GM19023 (cell line): ENCODE measurements at regions not wholly inside any gene's neighbourhood (a gene's known extent, or its start where the extent isn't known, plus 50 kb on each side); places are given as distances from the start of the nearest gene placed in this dataset.
"Not testable (repeated sequence)": the region's sequence is repeated elsewhere in the genome, so short reads cannot be mapped to it uniquely, and the experiment has no call there.

ENCODE experiments used
- ATAC-seq: cut with Tn5 transposase; IDR thresholded peaks from one replicate; pipeline ENCODE4 v1.9.1; 2021; ENCODE audit warnings: mild to moderate bottlenecking, moderate library complexity; ENCODE audit not compliant: unreplicated experiment

- no peak for ATAC-seq
Measured at GRCh38 chr2:22020091-22020742, 896.4 kb downstream of the TDRD15 start.

DNA sequence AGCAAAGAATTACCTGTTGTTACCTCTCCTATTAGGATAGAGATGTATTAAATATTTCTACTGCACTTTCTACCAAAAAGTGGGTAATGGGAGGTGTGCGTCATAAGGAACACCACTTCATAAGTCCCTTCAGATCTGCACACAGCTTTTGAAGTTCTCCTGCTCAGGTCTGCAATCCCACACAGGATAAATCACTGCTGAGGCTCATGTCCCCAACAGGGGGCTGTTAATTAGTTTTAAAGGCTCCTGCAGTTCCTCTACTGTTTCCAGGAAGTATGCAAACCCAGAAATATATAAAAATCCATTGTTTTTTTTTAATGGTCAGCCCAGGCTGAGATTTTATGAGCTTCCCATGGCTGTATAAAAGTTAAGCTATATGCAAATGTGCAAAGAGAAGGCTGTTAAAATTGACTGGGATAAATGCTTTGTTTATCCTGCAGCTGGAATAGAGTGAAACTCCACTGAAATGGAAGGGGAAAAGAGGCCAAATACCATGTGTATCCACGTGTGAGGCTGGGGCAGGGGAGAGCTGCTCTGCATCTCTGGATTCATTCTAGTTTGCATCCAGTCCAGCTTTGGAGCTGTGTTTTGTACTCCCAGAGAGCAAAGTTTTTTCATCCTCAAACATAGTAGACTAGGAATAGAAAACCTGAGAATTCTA is 903.7 kb downstream of the TDRD15 start:
- no peak for ATAC-seq

GRCh38 chr2:22035361-22035830 is 911.6 kb downstream of the TDRD15 start:
- ATAC-seq: no peak

DNA sequence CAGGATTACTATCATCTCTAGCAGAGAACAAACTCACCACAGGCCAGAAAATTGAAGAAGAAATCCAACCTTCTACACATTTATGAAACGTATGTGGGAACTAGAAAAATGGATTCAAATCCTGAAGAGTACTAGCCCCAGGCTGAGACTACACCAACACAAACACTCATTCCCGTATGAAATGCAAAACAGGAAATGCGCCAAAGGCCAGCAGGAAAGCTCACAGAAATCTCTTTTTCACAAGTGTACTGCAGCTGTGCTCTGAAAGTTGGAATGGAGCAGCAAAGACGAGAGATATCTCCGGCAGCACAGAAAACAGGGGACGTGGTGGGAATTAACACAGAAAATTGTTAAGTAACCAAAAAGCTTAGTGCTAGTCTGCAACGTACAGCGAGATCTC is 913.5 kb downstream of the TDRD15 start:
- ATAC-seq: no peak

DNA sequence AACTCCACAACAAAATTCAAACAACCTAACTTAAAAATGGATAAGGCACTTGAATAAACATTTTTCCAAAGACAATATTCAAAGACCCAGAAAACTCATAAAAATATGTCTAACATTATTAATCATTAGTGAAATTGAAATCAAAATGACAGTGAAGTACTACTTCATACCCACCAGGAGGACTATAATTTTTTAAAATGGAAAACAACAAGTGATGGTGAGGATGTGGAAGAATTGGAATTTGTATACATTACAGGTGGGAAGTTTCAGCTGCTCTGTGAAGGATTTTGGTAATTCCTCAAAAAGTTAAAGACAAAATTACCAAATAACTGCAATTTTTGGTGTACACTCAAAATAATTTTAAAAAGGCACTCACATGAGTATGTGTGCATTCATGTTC is 920.0 kb downstream of the TDRD15 start:
- ATAC-seq: no peak

GRCh38 chr2:22055784-22056620 is 932.2 kb downstream of the TDRD15 start:
- no peak for ATAC-seq

- ATAC-seq: no peak
Measured at GRCh38 chr2:22056621-22057132, 932.9 kb downstream of the TDRD15 start.

- ATAC-seq: no peak
Measured at GRCh38 chr2:22062679-22063078, 938.9 kb downstream of the TDRD15 start.

DNA sequence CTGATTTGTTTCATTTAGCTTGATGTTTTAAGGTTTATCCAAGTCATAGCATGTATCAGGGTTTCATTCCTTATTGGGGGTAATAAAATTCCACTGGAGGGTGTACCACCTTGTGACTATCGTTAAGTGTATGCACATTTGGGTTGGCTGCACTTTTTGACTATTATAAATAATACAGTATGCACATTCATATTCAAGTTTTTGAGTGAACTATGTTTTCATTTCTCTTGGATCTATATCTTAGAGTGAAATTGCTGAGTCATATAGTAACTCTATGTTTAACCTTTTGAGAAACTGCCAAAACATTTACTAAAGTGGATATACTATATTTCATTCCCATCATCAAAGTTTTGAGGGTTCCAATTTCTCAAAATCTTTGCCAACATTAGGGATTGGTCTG is 952.7 kb downstream of the TDRD15 start:
- no peak for ATAC-seq

- ATAC-seq: no peak
Measured at GRCh38 chr2:22078701-22079100, 954.9 kb downstream of the TDRD15 start.

- ATAC-seq: no peak
Measured at GRCh38 chr2:22079583-22079982, 955.8 kb downstream of the TDRD15 start.

DNA sequence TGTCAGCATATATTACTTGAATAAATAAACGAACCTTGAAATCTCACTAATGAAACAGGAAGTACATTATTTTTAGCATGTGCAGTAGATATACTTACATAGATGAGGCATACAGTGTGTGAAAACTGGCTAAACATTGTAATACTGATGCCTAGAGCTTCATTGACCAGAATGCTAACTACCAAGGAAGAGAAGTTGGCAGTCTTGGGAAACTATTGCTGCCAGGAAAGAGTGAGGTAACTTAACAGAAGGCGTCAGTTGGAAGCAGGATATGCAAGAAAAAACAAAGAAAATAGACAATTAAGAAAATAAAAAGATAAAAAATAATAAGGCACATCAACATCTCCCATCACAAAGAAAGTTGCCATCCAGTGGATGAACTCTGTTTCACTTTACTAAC is 963.0 kb downstream of the TDRD15 start:
- no peak for ATAC-seq

GRCh38 chr2:22103617-22104016 is 979.8 kb downstream of the TDRD15 start:
- ATAC-seq: not testable (repeated sequence)

- ATAC-seq: no peak
Measured at GRCh38 chr2:22110244-22110651, 986.5 kb downstream of the TDRD15 start.

- ATAC-seq: no peak
Measured at GRCh38 chr2:22124003-22124402, 1000.2 kb downstream of the TDRD15 start.

DNA sequence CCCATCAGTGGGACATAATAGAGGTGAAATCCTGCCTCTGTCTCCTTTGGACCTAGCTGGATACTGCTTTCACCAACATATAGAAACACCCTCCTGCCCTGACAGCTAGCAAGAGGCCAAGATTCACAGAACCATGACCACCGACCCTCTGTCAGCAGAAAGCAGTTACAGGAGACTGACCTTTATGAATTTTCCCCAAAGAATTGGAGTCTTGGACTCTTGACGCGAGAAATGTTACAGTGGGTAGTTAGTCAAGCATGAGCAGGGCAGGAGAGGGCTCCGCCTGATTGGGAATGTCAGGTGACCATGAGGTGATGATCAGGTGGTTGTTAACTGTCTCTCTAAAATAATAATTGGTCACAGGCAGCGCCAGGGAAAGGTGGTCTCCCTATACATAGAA is 1002.3 kb downstream of the TDRD15 start:
- no peak for ATAC-seq

- no peak for ATAC-seq
Measured at GRCh38 chr2:22126978-22127377, 1003.2 kb downstream of the TDRD15 start.

DNA sequence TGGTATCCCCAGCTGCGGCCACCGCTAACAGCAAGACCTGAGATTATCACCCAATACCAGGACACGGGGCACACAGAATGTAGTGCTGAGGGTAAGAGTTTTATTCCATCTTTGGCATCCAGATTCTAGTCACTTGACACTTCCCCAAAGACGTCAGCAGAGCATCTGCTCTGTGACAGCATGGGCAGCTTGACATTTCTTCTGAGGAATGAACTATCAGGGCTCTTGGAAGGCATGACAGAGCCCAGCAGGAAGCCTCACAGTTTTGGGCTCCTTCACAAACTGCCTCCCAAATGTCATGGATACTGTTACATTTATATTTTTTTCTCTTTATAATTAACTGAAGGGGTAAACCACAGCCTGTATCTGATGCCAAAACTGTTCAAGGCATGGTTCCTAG is 1010.7 kb downstream of the TDRD15 start:
- ATAC-seq: no peak

- no peak for ATAC-seq
Measured at GRCh38 chr2:22136446-22136845, 1012.7 kb downstream of the TDRD15 start.

GRCh38 chr2:22143840-22144239 is 1020.1 kb downstream of the TDRD15 start:
- ATAC-seq: no peak

DNA sequence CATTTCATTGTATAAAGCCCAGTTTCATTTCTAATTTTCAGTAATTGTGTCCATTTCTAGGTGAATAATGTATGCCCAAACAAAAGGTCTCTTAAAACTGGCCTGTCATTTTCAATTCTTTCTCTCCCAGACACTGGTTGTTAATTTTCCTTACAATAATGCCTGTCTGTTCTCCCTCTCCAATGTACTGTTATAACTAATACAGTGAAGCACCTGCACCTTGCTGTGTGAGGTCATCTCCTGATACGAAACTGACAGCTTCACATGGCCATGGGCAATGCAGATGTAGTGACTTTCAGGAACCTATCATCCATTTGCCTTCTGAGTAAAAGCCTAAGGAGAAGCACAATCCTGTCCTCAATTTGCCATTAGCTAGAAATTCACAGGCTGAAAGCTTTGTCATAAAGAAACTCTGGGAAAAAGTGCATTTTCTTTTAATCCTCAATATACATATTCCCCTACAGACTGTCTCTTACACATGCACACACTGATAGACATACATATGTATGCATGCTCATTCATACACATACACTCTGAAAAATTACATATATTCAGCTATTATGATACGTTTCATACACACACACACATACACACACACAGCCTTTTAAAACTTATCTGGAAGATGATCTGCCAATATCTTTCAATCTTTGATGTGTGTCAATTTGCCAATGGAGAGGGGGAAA is 1030.3 kb downstream of the TDRD15 start:
- no peak for ATAC-seq
